Stimulated activated CD4-positive, alpha-beta T cell treated with anti-CD3 and anti-CD28 coated beads, Interleukin-12 subunit alpha, Interleukin-12 subunit beta, amount 100 ng/mL, for 4 hours (primary cell): ENCODE measurements at regions not wholly inside any gene's neighbourhood (a gene's known extent, or its start where the extent isn't known, plus 50 kb on each side); places are given as distances from the start of the nearest gene placed in this dataset.
"Not testable (repeated sequence)": the region's sequence is repeated elsewhere in the genome, so short reads cannot be mapped to it uniquely, and the experiment has no call there.

Experiments
- DNase-seq: peaks from one replicate; pipeline ENCODE4 v3.0.0-alpha.2; 2020

GRCh38 chr1:58836408-58836807 is 52.6 kb upstream of the JUN start:
- DNase-seq = no peak

DNA sequence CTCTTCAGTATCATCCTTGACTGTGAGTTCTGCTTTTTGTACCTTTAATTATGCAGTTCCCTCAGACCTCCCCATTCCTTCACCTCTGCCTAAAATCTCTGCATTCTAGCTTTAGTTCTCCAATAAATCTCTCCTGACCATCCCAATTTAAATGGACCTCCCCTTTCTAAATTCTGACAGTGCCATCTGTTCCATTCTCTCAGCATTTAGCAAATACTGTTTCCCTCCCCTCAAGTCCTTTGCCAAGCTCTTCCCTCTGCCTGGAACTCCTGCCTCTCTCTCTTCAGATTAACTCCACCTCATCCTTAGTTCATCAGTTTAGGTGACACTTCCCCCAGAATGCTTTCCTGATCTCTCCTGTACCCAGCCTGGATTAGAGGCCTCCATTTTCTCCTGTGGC is 54.0 kb upstream of the JUN start:
- no peak for DNase-seq

GRCh38 chr1:58839147-58839795 is 55.4 kb upstream of the JUN start:
- no peak for DNase-seq

DNA sequence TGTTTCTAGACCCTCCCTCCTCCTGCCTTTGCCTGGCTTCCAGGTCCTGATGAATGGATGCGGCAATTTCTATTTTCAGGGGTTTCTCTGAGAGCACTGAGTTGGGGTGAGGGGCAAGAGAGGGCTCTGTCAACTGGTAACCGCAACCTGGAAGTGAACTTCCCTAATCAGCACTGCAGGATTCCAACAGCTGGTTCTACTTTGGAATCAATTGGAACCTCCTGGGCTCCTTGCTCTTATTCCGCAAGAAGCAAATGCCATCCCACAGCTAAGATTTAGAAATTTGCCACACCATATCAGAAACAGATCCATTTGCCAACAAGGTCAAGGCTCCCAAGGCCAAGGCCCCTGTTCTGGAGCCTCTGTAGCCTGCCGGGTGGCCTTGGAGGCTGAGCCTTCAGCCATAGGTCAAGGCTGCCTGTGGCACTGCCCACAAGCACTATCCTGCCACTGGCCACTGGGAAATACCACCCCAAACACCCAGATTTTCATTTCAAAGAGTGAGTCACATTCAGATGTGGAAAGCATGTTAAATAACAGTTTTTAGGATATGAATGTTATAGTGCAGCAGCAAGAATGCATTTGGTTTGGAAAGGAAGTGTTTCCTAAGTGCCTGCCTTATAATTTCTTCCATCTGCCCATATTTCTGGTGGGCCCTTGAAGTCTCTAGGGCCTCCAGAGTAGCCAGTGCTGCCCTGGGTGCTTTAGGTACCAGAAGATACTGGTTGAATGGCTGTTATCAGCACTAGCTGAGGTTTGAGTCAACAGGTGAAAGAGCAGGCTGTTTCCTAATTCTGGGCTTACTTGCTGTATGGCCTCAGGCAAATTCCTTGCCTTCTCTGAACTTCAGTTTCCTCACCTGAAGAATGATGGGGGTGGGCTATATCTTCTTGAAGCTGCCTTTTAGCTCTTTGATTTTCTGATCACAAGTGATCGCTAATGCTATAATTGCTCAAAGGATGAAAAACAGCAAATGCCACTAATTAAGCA is 56.3 kb upstream of the JUN start:
- no peak for DNase-seq

GRCh38 chr1:58841455-58841854 is 57.6 kb upstream of the JUN start:
- DNase-seq = no peak

- no peak for DNase-seq
Observed at GRCh38 chr1:58842941-58843340, 59.1 kb upstream of the JUN start.

- no peak for DNase-seq
Observed at GRCh38 chr1:58844176-58844575, 60.3 kb upstream of the JUN start.

DNA sequence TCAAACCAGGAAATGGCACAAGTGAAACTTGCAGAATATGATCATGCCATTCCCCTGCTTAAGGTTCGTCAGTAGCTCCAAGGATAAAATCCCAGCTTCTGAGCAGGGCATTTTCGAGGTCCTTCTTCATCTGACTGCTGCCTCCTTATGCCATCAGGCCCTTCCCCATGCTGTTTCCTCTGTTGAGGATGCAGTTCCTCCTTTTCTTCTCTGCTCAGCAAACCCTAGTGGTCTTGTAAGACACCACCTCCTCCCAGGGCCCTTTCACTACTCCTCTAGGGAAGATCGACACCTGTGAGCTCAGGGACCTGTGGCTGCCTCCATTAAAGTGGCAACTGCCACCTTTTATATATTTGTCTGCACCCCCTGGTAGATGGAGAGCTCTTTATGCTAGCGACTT is 62.1 kb upstream of the JUN start:
- DNase-seq = no peak

- DNase-seq = no peak
Observed at GRCh38 chr1:58848818-58849411, 65.1 kb upstream of the JUN start.

DNA sequence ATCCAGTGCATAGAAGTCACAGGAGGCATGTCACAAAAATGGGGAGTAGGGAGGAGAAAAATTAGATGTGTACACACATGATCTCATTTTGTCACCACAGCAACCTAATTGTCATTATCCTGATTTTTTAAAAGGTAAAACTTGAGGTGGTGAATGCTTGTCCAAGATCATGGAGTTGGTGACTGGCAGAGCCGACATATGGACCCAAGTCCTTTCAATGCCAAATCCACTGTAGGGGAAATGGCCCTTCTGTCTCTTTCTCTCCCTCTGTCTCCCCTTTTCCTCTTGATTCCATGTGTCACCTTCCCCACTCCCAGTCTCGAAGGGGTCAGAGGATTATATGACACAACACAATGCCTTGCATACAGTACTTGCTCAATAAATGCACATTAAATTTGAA is 65.7 kb upstream of the JUN start:
- DNase-seq = no peak

GRCh38 chr1:58850636-58851035 is 66.8 kb upstream of the JUN start:
- no peak for DNase-seq

GRCh38 chr1:58852731-58853485 is 69.1 kb upstream of the JUN start:
- no peak for DNase-seq

DNA sequence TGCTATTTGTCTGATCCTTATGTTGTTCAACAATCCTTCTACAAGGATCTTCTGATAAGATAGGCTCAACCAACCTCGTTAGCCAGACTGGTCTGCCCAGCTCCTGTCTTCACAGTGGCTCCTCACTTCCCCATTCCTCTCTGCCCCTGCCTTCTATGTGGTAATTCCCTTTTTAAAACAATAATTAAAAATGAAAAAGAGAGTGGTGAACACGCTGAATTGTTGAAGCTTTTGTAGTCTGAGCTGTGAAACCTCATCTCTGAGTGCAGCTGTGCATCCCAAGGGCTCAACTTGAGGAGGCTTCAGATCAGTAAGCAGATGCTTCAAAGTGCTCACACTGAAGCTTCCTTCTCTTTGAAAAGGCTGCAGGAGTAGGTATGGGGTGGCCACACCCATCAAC is 70.7 kb upstream of the JUN start:
- DNase-seq = no peak

- DNase-seq = no peak
Observed at GRCh38 chr1:58855274-58856165, 71.7 kb upstream of the JUN start.

GRCh38 chr1:58856281-58856680 is 72.4 kb upstream of the JUN start:
- not testable (repeated sequence) for DNase-seq

DNA sequence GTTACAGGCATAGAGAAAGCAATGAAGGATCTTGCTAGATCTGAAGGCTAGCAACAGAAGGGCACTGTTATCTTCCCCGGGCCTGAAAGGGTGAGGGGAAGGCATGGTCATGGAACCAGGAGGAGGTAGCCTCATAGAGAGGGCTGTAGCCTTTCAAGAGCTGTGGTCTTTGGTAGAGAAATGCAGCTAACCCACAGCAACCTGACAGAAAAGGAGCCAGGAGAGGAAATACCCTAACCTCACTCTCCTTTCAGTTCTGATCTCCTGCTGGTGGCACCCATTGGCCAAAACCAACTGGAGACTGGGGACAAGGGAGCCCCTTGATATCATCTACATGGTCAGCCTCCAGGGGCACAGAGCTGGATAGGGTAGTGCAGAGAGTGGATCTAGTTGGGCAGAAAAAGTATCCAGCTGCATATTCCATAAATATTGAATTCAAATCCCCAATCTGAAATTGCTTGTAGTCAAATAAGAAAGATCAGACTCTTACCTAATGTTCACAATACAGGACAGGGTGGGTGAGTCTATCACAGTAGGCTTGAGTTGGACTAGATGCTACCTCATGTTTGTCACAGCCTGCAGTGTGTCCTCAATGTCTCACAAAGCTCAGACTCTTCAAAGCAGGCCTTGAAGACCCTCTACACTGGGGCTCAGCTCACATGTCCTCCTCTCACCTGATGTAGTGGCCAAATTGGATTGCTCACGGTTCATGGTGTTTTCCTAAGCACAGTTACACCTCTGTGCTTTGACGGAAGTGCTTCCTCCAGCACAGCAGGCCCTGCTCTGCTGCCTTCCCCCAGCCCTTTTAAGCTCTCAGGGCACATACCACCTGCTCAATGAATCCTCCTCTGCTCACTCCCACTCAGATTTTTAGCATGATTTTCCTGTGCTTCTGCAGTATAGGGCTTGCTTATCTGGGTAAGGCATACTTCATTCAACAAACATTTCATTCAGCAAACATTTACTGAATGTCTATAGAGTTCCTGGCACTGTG is 74.1 kb upstream of the JUN start:
- DNase-seq = no peak

DNA sequence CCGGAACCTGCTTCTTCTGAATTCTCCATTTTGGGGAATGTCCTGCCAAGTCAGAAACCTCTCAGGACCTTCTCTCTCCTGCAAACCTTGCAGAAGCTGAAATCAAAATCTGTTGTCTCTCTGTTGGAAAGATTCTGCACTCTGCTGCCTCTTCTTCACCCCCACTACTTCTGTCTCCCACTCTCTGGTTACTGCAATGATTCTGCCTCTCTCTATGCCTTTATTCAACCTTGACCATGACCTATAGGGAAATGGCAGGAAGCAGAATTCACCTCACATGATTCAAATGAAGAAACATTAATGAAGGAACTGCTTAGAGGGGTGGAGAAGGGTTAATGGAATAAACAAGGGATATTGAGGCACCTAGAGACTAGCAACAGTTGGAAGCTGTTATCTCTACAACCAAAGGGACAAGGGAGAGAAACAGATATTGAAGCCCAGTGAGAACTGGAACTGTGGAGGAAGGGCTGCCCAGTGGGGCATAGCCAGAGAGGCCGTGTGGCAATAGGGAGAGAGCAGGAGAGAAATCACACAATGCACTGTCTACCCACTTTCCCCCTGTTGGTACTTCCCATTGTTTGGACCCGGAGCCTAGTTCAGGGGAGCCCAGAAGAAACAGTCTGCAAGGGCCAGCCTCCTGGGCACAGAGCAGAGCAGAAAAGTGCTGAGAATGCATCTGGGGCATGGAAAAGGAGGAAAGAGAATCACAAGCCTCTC is 76.1 kb upstream of the JUN start:
- no peak for DNase-seq

DNA sequence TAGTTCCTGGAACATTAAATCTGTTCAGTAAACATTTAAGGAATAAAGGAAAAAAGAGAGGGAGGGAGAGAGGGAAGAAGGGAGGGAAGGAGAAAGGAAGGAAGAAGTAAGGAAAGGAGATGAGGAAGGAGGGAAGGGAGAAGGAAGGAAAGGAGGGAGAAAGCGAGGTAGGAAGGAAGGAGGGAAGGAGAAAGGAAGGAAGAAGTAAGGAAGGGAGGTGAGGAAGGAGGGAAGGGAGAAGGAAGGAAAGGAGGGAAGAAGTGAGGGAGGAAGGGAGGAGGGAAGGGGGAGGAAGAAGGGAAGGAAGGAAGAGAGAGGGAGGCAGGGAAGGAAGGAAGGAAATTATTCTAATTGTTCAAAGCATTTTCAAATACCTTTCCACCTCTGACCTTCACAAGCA is 77.2 kb upstream of the JUN start:
- no peak for DNase-seq

DNA sequence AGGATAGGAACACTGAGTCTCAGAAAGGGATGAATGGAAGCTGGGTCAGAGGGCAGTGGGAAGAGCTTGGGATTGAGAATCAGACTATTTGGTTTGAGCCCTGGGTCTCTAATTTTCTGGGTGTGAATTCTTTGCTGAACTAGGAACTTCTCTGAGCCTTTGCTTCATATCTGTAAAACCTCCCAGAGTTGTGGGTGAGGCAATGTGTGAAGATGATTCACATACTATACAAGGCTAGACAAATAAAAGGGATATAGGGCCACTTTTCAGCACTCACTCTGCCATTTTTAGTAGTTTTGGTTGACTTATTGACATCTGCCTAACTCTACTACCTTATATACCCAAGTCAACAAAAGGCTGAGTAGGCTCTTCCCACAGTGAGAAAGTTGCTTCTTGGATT is 77.7 kb upstream of the JUN start:
- DNase-seq = no peak

DNA sequence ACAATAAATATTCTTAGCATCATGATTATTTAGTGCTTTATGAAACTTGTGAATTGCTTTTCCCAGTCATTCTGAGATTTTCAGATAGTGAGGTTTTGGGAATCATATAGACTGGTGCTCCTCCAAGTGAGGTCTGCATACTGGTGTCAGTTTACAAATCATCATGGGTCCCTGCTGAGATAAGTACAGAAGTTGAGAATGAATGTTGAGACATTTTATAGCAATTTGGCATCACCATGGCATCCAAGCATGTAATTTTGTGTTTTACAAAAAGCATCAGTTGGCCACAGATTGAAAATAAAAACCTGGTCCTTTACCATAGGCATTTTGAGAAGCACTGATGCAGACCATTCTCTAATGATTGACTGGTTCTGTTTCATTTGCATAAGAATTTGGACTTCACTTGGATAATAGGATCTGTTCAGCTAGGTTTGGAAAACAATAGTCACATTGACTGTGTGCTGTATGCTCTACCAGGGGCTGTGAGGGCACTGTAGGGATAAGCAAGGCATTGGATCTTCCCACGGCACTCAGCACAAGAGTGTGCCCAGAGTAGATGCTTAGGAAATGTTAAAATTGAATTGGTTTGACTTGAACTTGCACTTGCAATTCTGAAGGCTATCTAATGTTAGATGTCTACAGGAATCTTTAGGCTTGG is 79.0 kb upstream of the JUN start:
- no peak for DNase-seq
